ENCODE measurements at regions not wholly inside any gene's neighbourhood (a gene's known extent, or its start where the extent isn't known, plus 50 kb on each side); places are given as distances from the start of the nearest gene placed in this dataset.
"Not testable (repeated sequence)": the region's sequence is repeated elsewhere in the genome, so short reads cannot be mapped to it uniquely, and the experiment has no call there.

DNA sequence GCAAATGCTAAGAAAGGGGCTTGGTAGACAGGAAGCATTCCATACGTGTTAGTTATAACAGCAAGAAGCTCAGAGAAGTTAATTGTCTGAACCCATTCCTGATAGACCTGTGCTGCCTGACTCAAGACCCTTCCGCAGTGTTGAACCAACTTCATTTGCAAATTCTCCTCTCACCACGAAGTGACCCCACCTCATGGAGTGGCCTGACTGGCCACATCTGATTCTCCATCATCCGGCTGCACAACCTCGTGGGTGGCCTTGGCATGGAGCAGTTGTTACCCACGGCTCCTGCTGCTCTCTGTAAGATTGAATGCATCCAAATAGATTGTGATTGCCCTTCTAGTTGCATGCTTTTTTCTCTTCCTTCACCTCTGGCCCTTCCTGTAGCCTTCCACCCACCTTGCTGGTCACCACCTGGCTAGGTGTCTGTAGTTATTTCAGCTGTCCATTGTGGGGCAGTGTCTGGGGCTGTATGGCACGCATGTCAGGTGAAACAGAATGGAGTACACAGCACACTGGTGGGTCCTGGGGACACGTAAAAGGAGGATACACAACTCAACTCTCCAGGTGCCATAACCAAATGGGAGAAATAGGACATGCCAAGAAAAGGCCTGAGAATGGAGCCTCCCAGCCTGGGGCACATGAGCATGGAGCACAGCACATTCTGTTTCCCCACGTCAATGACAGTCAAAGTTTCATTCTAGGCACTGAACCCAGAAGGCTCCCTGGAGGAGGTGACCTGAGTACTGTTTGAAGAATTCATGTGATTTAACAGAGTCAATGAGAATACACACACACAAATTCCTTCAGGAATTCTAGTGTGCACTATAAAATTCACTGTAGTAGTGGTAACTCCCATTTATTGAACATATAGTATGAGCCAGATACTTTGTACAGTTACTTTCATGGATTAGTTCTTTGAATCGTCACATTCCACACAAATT, 70.5 kb upstream of the PTCH1 start:
- DNase-seq (ENCODE audit: extremely low read depth, low read depth) = no peak

GRCh38 chr9:95586326-95586725, 69.6 kb upstream of the PTCH1 start:
- no peak for DNase-seq (ENCODE audit: extremely low read depth, low read depth)

- DNase-seq (ENCODE audit: extremely low read depth, low read depth) = no peak
Measured at GRCh38 chr9:95585824-95586223, 69.1 kb upstream of the PTCH1 start.

- DNase-seq (ENCODE audit: extremely low read depth, low read depth) = no peak
Measured at GRCh38 chr9:95584176-95584575, 67.4 kb upstream of the PTCH1 start.

DNA sequence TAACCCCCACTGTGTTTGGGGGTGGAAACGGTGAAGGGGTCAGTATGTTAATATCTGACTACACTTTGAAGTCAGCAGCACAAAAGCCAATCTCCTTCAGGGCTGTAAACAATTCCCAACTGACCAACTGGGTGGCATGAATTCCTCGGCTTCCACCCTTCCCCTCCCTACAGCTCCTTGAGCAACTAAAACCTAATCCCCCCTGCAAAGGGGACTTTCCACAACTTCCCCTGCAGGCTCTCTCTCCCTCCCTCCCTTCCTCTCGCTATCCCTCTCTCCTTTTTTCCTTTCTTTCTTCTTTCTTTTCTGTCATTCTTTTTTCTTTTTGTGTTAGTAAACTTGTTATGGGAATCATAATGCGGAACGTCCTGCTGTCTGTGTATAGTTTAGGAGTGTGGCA, 65.1 kb upstream of the PTCH1 start:
- no peak for DNase-seq (ENCODE audit: extremely low read depth, low read depth)

DNA sequence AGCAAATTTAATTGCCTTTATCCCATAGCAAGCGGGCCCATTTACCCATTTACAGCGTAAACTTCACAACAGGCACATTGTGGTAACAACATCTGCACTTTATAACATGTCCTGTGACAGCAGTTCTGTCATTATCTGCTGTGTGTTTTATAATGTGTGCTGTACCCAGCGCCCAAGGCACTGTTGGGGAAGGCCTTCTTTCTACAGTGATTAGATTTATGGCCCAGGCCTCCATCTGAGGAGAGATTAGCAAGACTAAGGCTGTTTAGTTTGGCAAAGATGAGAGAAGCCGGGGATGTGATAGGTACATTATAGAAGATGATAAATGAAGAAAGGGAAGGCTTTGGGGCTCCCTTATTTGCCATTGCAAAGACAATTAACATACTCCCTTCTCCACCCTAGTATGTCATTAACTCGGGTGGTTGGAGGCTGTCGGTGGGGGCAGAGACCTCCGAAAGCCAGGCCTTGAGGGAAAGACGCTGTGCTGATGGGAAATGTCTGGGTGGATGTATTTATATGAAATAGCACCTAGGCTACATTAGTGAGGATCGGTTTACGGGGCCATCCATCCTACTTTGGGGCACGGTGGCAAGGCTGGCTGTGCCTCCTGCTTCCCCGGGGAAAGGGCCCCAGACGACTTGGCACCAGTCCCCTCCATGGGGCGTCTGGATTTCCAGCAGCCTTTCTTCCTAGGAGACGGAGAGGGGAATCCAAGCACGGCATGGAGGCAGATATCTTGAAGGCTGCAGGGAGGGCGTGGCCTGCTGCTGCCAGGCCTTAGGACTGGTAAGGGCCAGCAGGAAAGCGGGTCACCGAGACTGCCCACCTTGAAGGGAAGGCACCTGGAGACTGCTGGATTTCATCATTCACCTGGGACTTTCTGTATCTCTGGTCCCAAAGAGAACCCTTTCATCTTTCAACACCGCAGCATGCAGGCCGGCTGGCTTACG, 64.3 kb upstream of the PTCH1 start:
- no peak for DNase-seq (ENCODE audit: extremely low read depth, low read depth)

GRCh38 chr9:95574866-95575553, 58.2 kb upstream of the PTCH1 start:
- no peak for DNase-seq (ENCODE audit: extremely low read depth, low read depth)

DNA sequence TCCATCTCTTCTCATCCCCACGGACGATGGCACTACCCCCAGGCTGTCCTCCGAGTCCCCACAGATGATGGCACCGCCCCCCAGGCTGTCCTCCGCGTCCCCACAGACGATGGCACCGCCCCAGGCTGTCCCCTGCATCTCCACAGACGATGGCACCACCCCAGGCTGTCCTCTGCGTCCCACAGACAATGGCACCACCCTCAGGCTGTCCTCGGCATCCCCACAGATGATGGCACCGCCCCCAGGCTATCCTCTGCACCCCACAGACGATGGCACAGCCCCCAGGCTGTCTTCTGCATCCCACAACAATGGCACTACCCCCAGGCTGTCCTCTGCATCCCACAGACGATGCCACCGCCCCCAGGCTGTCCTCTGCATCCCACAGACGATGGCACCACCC, 57.4 kb upstream of the PTCH1 start:
- no peak for DNase-seq (ENCODE audit: extremely low read depth, low read depth)

DNA sequence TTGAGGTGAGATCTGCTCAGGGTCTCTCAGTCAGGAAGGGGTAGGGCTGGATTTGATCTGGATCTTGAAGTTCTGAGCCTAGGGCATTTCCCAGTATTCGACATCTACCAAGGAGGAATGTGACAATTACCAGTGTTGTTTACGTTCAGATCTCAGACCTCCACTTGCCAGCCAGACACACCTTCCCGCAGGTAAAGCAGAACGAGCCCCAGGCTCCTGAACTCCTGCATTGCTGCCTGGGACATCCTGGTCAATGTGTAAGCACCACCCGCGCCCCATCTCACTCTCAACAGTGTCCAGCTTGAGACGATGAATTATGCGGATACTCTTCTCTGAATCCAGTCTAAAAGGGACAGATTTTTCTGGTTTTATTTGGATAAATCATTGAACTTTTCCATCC, 56.7 kb upstream of the PTCH1 start:
- DNase-seq (ENCODE audit: extremely low read depth, low read depth) = no peak

GRCh38 chr9:95572381-95573151, 55.8 kb upstream of the PTCH1 start:
- no peak for DNase-seq (ENCODE audit: extremely low read depth, low read depth)

DNA sequence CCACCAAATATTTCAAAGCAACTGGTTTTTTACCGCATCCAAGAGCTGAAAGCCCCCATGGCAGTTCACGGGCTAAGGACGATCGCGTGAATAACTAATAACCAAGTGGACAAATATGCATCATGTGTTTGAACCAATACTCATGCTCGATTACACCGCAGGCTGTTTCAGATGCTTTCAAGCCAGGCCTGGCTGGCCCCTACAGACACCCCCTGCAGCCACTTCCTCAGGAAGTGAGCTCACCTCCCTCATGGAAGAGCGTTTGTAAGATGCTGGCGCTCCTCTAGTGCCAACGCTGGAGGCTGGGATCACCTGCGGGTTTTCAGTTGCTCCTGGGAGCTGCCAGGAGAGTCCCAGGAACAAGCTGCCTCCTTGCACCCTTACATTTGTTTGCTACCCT, 53.9 kb upstream of the PTCH1 start:
- no peak for DNase-seq (ENCODE audit: extremely low read depth, low read depth)

- DNase-seq (ENCODE audit: extremely low read depth, low read depth) = no peak
Measured at GRCh38 chr9:95570150-95570549, 53.4 kb upstream of the PTCH1 start.

DNA sequence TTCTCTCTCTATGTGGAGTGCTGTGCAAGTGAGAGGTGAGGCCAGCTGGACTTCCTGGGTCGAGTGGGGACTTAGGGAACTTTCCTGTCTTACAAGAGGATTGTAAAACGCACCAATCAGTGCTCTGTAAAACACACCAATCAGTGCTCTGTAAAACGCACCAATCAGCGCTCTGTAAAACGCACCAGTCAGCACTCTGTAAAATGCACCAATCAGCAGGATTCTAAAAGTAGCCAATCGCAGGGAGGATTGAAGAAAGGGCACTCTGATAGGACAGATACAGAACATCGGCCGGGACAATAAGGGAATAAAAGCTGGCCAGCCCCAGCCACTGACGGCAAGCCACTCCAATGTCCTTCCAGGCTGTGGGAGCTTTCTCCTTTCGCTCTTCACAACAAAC, 52.0 kb upstream of the PTCH1 start:
- DNase-seq (ENCODE audit: extremely low read depth, low read depth) = not testable (repeated sequence)

Measured in NCI-H460 (cell line).